Activated CD8-positive, alpha-beta memory T cell treated with anti-CD3 and anti-CD28 coated beads, Interleukin-2, amount 10 ng/mL, durations not matched to agents 7 days and 5 days (primary cell): ENCODE measurements at regions not wholly inside any gene's neighbourhood (a gene's known extent, or its start where the extent isn't known, plus 50 kb on each side); places are given as distances from the start of the nearest gene placed in this dataset.

ENCODE experiments used
- ATAC-seq: fragments of 150-1000 bp; cut with Tn5 transposase; one replicate; pipeline ENCODE4 v1.10.0; 2021; ENCODE audit warnings: moderate library complexity
- CTCF ChIA-PET: fragments of 350-600 bp; sonication (Branson Sonifier 250); formaldehyde crosslinking; loops from one replicate; lab custom pipeline; 2021; ENCODE audit warnings: antibody characterized with exemption; lab: Charles Lee
- DNase-seq: peaks from one replicate; pipeline ENCODE4 v3.0.0-alpha.2; 2020
- H3K27ac Mint-ChIP-seq: one replicate; pipeline ENCODE4 v1.8.0; 2021; ENCODE audit warnings: mild to moderate bottlenecking, mixed read lengths
- H3K27me3 Mint-ChIP-seq: one replicate; pipeline ENCODE4 v1.8.0; 2021; ENCODE audit warnings: mixed read lengths
- H3K36me3 Mint-ChIP-seq: one replicate; pipeline ENCODE4 v1.8.0; 2021; ENCODE audit warnings: mild to moderate bottlenecking, mixed read lengths
- H3K4me1 Mint-ChIP-seq: one replicate; pipeline ENCODE4 v1.8.0; 2021; ENCODE audit warnings: mixed read lengths
- H3K4me3 Mint-ChIP-seq: one replicate; pipeline ENCODE4 v1.8.0; 2021; ENCODE audit warnings: mild to moderate bottlenecking, moderate library complexity, mixed read lengths
- H3K9me3 Mint-ChIP-seq: one replicate; pipeline ENCODE4 v1.8.0; 2022; ENCODE audit warnings: low read depth, mixed read lengths

- Mint-ChIP-seq H3K4me3 (no peak overlapping the region), H3K9me3 (peaks cover 7% of the 10 kb centered on the region), H3K27me3 (no peaks in the 10 kb centered on the region), H3K27ac (no peak overlapping the region), H3K36me3 (no peaks in the 10 kb centered on the region), H3K4me1 (no peaks in the 10 kb centered on the region)
- CTCF ChIA-PET, result no interaction called here
- ATAC-seq (no peak), DNase-seq (no peak)
Measured at GRCh38 chr11:23947883-23948282, 549.0 kb upstream of the LUZP2 start.

GRCh38 chr11:23948851-23949250 is 548.0 kb upstream of the LUZP2 start:
- H3K4me1 Mint-ChIP-seq, result no peaks in the 10 kb centered on the region
- no peak overlapping the region for H3K4me3 Mint-ChIP-seq
- peaks cover 7% of the 10 kb centered on the region for H3K9me3 Mint-ChIP-seq
- H3K36me3 Mint-ChIP-seq, result no peaks in the 10 kb centered on the region
- CTCF ChIA-PET, result no interaction called here
- H3K27ac Mint-ChIP-seq, result no peak overlapping the region
- no peak for ATAC-seq
- DNase-seq, result no peak
- no peaks in the 10 kb centered on the region for H3K27me3 Mint-ChIP-seq

- DNase-seq, result no peak
- Mint-ChIP-seq H3K27ac (no peak overlapping the region), H3K4me3 (no peak overlapping the region), H3K4me1 (no peaks in the 10 kb centered on the region), H3K27me3 (no peaks in the 10 kb centered on the region), H3K9me3 (peaks cover 7% of the 10 kb centered on the region), H3K36me3 (no peaks in the 10 kb centered on the region)
- ATAC-seq, result no peak
- CTCF ChIA-PET, result interaction anchor here (0.6 kb wide), 1 partner anchor 1124 kb away, joined by 3 read pairs; no protein-coding TSS in a partner anchor
Measured at GRCh38 chr11:23953951-23954710, 542.7 kb upstream of the LUZP2 start.

GRCh38 chr11:23954730-23955129 is 542.1 kb upstream of the LUZP2 start:
- no peak overlapping the region for H3K4me3 Mint-ChIP-seq
- CTCF ChIA-PET, result no interaction called here
- ATAC-seq (no peak), DNase-seq (no peak)
- H3K27ac Mint-ChIP-seq, result no peak overlapping the region
- no peaks in the 10 kb centered on the region for H3K36me3 Mint-ChIP-seq
- H3K27me3 Mint-ChIP-seq, result no peaks in the 10 kb centered on the region
- peaks cover 3% of the 10 kb centered on the region for H3K9me3 Mint-ChIP-seq
- no peaks in the 10 kb centered on the region for H3K4me1 Mint-ChIP-seq

GRCh38 chr11:23956586-23956985 is 540.3 kb upstream of the LUZP2 start:
- ATAC-seq, result no peak
- no peak overlapping the region for H3K4me3 Mint-ChIP-seq

GRCh38 chr11:23957314-23957713 is 539.5 kb upstream of the LUZP2 start:
- Mint-ChIP-seq H3K4me1 (no peaks in the 10 kb centered on the region), H3K9me3 (peaks cover 6% of the 10 kb centered on the region), H3K36me3 (no peaks in the 10 kb centered on the region), H3K27ac (no peak overlapping the region), H3K27me3 (no peaks in the 10 kb centered on the region), H3K4me3 (no peak overlapping the region)
- CTCF ChIA-PET, result no interaction called here
- ATAC-seq (no peak), DNase-seq (no peak)

More at GRCh38 chr11:23956586-23956985, 540.3 kb upstream of the LUZP2 start:
- DNase-seq, result no peak
- Mint-ChIP-seq H3K27ac (no peak overlapping the region), H3K4me1 (no peaks in the 10 kb centered on the region), H3K27me3 (no peaks in the 10 kb centered on the region), H3K36me3 (no peaks in the 10 kb centered on the region), H3K9me3 (peaks cover 6% of the 10 kb centered on the region)
- CTCF ChIA-PET, result no interaction called here

GRCh38 chr11:23959462-23959861 is 537.4 kb upstream of the LUZP2 start:
- CTCF ChIA-PET, result no interaction called here
- H3K4me1 Mint-ChIP-seq, result no peaks in the 10 kb centered on the region
- no peak for ATAC-seq
- H3K27ac Mint-ChIP-seq, result no peak overlapping the region
- no peak overlapping the region for H3K4me3 Mint-ChIP-seq
- no peak for DNase-seq
- no peaks in the 10 kb centered on the region for H3K36me3 Mint-ChIP-seq
- peaks cover 6% of the 10 kb centered on the region for H3K9me3 Mint-ChIP-seq
- no peaks in the 10 kb centered on the region for H3K27me3 Mint-ChIP-seq

- CTCF ChIA-PET, result no interaction called here
- H3K27ac Mint-ChIP-seq, result no peak overlapping the region
- H3K4me3 Mint-ChIP-seq, result no peak overlapping the region
- H3K36me3 Mint-ChIP-seq, result no peaks in the 10 kb centered on the region
- peaks cover 8% of the 10 kb centered on the region for H3K9me3 Mint-ChIP-seq
- H3K27me3 Mint-ChIP-seq, result no peaks in the 10 kb centered on the region
- H3K4me1 Mint-ChIP-seq, result no peaks in the 10 kb centered on the region
- no peak for ATAC-seq
- DNase-seq, result no peak
Measured at GRCh38 chr11:23961503-23962338, 535.1 kb upstream of the LUZP2 start.

- no peaks in the 10 kb centered on the region for H3K27me3 Mint-ChIP-seq
- DNase-seq (no peak), ATAC-seq (no peak)
- peaks cover 7% of the 10 kb centered on the region for H3K9me3 Mint-ChIP-seq
- H3K4me3 Mint-ChIP-seq, result no peak overlapping the region
- no peak overlapping the region for H3K27ac Mint-ChIP-seq
- CTCF ChIA-PET, result no interaction called here
- no peaks in the 10 kb centered on the region for H3K36me3 Mint-ChIP-seq
- H3K4me1 Mint-ChIP-seq, result no peaks in the 10 kb centered on the region
Measured at GRCh38 chr11:23973244-23973643, 523.6 kb upstream of the LUZP2 start.

GRCh38 chr11:23974051-23974450 is 522.8 kb upstream of the LUZP2 start:
- no peaks in the 10 kb centered on the region for H3K4me1 Mint-ChIP-seq
- H3K36me3 Mint-ChIP-seq, result no peaks in the 10 kb centered on the region
- ATAC-seq (no peak), DNase-seq (no peak)
- no peak overlapping the region for H3K4me3 Mint-ChIP-seq
- CTCF ChIA-PET, result no interaction called here
- H3K9me3 Mint-ChIP-seq, result peaks cover 4% of the 10 kb centered on the region
- H3K27ac Mint-ChIP-seq, result no peak overlapping the region
- H3K27me3 Mint-ChIP-seq, result no peaks in the 10 kb centered on the region

- DNase-seq (no peak), ATAC-seq (no peak)
- CTCF ChIA-PET, result no interaction called here
- Mint-ChIP-seq H3K9me3 (peaks cover 4% of the 10 kb centered on the region), H3K36me3 (no peaks in the 10 kb centered on the region), H3K27me3 (no peaks in the 10 kb centered on the region), H3K4me1 (no peaks in the 10 kb centered on the region), H3K27ac (no peak overlapping the region), H3K4me3 (no peak overlapping the region)
Measured at GRCh38 chr11:23974601-23975000, 522.3 kb upstream of the LUZP2 start.

- Mint-ChIP-seq H3K27me3 (no peaks in the 10 kb centered on the region), H3K4me1 (no peaks in the 10 kb centered on the region), H3K36me3 (no peaks in the 10 kb centered on the region), H3K9me3 (peaks cover 2% of the 10 kb centered on the region), H3K27ac (no peak overlapping the region), H3K4me3 (no peak overlapping the region)
- ATAC-seq (no peak), DNase-seq (no peak)
- CTCF ChIA-PET, result no interaction called here
Measured at GRCh38 chr11:23976426-23976825, 520.4 kb upstream of the LUZP2 start.

GRCh38 chr11:23976841-23977271 is 520.0 kb upstream of the LUZP2 start:
- peaks cover 2% of the 10 kb centered on the region for H3K9me3 Mint-ChIP-seq
- no peaks in the 10 kb centered on the region for H3K36me3 Mint-ChIP-seq
- no peak overlapping the region for H3K27ac Mint-ChIP-seq

More at GRCh38 chr11:23976841-23977271, 520.0 kb upstream of the LUZP2 start:
- no peak for ATAC-seq
- CTCF ChIA-PET, result no interaction called here
- DNase-seq, result no peak
- Mint-ChIP-seq H3K27me3 (no peaks in the 10 kb centered on the region), H3K4me3 (no peak overlapping the region), H3K4me1 (no peaks in the 10 kb centered on the region)
